GM21825 (cell line): ENCODE measurements at regions not wholly inside any gene's neighbourhood (a gene's known extent, or its start where the extent isn't known, plus 50 kb on each side); places are given as distances from the start of the nearest gene placed in this dataset.
"Not testable (repeated sequence)": the region's sequence is repeated elsewhere in the genome, so short reads cannot be mapped to it uniquely, and the experiment has no call there.

Experiments used
- ATAC-seq: cut with Tn5 transposase; IDR thresholded peaks from one replicate; pipeline ENCODE4 v1.9.1; 2021; ENCODE audit warnings: mild to moderate bottlenecking, moderate library complexity; ENCODE audit not compliant: unreplicated experiment

DNA sequence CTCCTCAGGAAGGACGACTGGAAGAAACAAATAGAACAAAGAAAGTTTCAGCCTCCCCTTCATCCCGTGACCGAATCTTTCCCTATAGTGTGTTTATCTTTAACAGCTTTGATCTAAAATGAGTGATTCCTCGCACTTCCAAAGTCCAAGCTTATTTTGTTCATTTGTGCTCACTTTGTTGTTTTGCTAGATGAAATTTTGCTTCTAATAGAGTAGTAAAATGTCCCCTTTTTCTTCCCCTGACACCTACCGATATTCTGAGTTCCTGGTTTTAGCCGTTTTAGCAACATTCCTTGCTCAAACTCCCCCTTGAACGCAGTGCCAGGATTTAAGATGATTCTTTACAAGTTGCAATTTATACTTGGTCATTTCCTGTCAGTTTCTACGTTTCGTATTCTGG is 204.2 kb downstream of the FGF9 start:
- ATAC-seq = no peak

DNA sequence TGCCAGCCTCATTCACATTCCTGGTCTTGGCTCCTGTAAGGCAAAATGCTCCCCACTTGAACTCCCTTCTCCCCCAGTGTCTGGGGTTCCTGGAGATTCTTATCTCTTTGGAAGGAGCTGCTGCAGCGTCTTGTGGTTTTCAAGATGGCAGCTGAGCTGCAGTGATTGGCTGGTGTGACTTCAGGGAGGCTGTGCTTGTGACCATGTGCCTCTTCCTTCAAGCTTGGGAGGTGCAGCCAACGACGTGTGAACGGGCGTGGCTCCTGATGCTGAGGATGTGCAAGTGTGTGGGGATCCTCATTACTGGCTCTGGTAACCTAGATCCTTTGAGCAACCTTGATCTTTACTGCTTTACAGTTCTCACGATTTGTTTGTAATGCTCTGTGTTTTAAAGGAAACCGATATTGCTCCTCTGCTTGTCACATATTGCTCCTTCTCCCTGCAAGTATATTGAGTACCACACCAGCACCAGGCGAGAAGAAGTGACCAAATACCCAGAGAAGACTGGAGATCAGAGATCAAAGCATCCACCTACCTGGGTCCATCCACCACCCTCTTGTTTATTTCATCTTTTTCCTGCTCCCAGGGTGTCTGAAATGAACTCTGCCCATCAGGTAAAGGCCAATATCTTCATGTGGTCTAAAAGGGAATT is 208.5 kb downstream of the FGF9 start:
- ATAC-seq = no peak

DNA sequence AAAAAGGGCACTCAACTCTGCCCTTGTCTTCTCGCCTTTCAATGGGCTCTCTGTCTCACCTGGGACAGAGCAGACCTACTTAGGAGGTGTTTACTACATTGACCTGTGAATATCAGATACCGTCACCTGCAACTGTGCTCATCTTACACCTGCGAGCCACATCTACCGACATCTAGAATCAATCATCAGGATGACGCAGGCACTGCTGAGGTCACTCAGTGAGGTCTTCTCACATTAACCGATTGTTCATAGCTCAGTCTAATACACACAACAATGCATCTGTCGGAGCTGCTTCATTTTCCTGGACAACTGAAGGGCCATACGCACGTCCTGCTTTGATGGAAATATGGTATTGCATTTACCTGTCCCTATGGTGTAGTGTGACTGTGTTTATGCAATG is 211.9 kb downstream of the FGF9 start:
- no peak for ATAC-seq

DNA sequence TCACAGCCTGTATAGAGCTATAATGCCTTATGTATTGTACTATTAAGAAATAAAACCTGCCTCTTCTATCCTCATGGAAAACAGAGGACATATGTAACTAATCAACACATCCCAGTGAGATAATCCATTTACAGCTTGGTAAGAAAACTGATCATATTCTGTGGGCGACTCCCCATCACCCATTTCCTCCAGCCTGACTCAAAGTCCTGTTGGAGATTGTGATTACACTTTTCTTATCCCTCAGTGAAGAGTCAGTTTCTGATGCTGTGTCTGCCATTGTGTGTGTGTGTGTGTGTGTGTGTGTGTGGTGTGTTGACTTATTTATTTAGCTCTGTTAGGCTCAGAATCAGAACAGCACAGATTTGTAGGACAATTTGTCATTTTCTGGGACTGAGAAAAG is 212.8 kb downstream of the FGF9 start:
- ATAC-seq = no peak

DNA sequence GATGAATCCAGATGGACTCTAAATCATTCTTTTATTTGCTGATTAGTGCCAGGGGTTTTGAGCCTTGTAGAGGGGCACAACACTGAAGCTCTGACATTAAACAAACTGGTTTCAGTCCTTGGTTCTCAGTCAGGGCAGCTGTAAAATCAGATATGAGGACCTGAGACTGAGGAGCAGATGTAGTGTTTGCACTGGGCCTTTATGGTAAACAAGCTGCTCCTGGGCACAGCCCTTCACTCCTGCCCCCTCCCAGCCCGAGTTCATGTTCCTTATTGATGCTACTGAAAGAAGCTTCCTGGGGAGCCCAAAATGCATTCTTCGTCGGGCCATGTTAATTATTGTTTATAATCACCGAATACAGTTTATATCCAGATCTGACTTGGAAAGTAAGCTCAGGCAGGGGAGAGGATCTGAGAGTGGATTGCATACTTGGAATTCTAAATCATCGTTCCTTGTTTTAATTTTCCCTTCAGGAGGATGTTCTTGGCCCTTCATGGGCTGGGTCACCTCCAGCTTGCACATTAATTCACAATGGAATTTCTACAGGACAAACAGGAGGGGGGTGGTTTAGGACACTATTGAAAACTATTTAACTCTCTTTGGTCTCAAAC is 213.5 kb downstream of the FGF9 start:
- no peak for ATAC-seq

DNA sequence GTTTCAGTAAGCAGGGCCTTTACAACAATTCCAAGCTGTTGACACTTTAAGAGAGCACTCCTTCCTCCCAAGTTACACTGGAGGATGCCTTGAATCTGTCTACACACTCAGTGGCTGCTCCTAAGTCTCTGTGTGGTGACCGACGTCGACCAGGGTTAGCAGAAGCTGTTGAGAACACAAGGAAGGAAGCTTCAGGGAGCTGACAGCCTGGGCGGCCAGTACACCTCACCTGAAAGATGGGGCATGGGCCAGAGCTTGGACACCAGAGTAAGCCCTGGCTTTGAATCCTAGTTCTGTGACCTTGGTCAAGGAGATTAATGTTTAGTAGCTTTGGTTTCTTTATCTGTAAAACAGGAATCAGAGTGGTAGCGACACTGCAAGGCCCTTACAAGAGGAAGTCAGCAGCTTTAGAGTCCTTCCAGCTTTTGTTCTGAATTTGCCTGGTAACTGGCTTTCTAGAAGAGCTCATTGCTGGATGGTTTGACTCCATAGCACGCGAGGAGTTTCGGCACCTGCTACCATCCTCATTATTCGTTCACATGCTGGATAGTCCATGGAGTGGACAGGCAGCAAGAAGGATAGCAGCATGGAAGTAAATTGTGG is 214.2 kb downstream of the FGF9 start:
- no peak for ATAC-seq

DNA sequence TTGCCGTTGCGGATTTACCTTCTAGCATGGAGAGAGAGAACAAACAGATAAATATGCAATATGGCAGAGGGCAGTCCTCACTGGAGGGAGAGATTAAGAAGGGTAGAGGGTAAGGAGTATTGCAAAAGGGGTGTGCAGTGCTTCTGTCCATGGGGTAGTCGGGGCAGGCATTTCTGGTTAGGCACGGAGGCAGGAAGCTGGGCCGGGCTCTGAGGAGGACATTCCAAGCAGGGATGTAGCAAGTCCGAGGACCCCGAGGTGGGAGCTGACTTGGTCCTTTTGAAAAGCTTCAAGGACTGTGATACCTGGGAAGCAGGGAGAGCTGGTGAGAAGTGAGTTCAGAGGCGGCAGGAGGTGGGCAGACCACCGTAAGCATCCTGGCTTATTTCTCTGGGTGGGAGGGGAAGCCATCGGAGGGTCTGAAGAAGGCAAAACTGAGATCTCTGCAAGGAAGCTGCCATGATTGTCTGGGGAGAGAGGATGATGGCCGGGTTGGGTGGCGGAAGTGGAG is 214.9 kb downstream of the FGF9 start:
- no peak for ATAC-seq

DNA sequence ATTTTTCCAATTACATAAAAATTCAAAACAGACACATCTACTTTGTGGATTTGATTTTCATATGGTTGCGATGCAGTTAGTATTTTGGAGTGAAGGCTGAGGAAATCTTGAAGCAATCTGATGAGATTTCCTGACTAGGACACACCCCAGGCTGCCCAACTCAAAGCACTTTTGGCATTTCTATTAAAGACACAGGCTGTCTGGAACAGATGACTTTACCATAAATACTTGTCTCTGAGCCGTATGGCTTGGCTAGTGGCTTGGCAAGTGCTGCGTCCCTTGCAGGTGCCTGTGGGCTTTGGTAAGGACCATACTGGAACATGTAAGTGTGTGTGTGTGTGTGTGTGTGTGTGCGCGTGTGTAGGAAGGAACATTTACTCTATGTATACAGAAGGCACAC is 218.8 kb downstream of the FGF9 start:
- ATAC-seq = no peak

DNA sequence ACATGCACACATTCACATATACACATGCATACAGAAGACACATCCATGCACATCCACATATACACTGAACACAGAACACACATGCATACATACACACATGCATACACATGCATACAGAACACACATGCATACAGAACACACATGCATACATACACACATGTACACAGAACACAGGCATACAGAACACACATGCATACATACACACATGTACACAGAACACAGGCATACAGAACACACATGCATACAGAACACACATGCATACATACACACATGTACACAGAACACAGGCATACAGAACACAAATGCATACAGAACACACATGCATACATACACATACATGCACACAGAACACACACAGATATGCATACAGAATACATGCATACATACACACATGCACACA is 219.3 kb downstream of the FGF9 start:
- not testable (repeated sequence) for ATAC-seq

DNA sequence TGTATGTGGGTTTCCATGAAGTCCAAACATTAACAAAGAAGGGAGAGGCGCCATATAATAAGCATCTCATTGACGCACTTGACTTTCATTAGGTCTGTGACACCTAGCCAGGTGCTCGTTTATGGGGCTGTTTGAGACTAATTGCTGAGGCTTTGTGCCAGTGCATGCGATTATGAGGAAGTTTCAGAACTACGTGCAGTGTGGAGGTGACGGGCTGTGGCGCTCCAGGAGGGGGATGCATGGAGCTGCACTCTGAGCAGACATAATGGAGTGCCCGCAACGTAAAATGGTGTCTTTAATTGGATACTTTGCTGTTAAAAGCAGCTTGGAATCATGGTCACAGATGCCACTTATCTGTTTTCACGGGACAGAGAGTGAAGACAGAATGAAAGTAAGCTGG is 223.2 kb downstream of the FGF9 start:
- no peak for ATAC-seq

DNA sequence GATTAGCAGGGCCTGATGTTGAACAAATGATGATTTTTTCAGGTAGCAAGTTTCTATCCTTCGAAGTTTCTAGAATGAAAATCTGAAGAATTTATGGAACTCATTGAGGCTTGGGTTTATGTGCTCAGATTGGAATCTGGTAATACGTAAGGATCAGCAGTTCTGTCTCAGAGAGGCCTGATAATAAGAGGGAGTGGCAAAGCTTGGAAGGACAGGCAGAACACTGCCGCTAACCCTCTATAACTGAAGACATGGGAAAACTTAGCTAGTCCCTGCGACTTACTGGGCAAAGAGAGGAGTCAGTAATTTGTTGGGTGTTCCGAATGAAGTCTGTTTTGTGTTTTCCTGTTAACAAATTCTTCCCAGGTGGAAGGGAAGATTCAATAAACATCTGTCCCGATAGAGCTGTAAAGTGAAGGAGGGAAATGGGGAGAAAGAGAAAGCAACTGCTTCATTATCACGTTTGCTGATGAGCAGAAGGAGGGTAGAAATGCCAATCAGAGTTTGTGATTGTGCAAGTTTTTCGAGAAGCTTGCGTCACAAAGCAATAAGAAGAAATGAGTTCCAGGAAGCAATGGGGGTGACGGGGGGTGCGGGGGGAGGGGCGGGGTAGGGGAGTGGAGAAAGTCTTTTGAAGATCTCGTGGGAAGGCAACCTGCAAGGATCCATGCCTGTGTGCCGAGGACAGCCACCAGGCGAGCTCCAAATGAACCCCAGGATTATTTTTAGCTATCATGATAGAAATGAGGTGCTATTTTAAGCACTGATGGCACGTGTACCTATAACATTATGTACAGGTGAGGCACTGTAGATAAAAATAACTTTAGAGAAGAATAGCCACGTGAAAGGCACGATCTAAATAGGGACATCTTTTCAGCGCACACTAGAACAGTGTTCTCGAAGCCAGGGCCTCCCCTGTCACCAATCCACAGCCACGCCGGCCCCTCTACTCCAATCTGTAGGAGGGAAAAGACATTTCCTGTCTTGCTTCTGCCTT is 224.1 kb downstream of the FGF9 start:
- no peak for ATAC-seq

DNA sequence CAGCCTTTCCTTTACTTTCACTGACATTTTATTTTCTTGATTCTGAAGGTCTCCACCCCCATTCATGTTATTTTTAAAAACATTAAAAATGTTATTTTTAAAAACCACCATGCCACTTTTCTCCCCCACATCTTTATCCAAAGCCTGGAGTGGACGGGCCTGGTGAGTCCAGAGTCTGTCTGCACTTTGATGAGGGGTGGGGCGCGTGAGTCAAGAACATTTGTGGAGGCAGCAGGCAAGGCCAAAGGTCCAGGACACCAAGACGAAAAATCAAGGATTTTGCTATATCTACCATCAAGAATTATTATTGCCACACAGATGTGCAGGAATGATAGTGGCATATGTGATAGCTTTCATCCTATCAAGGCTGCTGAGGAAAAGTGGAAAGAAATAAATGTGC is 224.9 kb downstream of the FGF9 start:
- ATAC-seq = no peak

DNA sequence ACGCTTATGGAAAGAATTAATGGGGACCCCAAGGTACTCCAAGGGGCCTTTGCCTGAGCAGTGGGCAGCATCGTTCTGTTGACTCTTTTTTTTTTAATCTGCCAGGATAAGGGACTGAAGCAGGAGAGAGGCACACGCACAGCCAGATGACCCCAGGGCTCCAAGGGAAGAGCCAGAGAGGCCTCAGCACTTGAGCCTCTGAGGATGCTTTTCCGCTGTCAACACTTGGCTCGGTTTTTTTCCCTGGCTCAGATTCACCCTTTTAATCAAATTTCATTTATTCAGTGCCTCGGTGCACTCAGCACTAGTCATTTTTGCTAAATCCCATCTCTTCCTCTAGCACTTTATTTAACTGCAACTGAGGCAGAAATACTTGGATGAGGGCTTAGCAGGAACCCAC is 226.3 kb downstream of the FGF9 start:
- ATAC-seq = no peak

DNA sequence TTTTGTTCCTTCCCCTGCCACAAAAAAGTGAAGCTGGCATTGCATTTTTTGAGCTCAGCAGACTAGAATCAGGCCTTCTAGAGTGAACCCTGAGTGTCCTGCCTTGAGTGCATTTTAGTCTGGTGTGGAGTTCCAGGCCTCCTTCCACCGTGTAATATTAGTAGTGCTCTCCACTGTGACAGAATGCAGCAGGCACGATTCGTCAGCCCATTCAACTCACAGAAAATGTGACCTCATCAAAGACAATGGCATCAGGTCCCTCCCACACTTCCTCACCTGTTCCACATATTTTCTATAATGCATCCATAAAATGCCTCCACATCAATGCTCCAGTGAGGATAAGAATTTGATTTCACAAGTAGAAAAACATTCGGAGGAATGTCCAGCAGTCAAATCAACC is 227.6 kb downstream of the FGF9 start:
- ATAC-seq = no peak

DNA sequence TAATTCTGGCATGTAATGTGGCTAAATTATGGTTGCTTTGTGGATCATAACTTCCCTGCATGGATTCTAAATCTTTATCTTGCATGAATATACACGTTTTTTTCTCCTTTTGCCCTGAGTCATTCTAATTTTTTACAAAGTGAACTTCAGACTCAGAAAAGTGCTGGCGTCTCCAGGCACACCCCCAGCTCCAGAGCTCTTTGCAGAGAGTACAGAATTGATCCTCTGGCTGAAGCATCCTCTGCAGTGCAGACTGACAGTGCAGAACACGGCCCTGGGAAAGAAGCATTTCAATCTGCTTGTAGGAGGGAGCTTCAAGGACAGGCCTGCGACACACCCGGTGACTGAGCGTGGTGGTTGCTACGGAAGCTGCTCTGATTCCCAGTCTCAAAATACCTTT is 228.1 kb downstream of the FGF9 start:
- no peak for ATAC-seq

DNA sequence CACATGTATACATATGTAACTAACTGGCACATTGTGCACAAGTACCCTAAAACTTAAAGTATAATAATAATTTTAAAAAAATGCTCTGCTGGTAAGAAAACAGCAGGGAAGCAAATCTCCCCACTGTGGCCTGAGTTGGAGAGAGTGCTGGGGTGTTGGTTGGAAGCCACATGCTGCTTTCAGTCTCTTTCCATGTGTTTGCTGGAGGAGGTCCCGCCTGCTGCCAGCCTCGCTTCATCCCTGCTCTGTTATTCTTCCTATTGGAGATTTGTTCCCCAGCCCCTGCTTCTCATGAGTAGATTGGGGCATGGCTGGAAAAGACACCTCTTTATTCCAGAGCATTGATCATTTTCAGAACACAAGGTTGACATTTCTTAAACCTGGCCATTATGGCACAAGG is 230.5 kb downstream of the FGF9 start:
- no peak for ATAC-seq

DNA sequence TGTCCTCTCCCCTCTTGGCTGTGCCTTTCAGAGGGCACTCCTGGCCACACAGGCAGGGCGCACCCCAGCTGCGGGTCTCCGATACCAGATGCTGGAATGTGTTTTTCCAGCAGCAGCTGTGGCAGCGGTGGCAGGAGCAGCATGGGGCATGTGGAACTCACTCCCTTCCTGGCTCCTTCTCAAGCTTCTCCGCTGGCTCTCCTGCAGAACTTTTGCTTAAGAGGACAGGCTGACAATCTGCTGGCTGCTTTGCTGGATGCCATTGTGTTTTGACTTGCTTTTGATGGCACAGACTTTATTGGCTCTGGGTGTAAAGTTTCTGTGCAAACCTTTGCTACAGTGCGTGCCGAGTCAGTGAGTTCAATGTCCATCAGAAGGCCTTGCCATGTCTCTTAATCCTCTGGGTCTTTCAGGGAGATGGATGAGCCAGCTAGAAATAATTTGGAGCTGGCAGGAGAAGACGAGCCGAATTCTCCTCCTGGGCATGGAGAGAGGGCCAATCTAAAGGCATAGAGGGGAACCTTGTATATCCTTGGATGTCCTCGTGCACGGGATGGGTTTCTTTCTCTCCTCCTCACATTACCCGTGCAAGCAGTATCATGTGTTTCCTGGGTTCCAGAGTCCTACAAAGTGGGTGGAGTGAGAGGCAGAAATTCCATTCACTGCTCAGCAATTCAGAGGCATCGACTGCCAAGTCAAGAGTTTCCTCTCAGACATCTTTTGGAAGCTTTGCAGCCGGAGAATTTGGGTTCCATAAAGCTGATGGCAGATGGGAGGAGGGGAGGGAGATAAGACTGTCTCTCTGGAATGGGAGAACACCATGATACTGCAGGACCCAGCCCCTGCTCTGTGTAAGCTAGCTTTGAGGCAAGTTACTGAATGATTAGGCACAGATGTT is 231.2 kb downstream of the FGF9 start:
- ATAC-seq = no peak

DNA sequence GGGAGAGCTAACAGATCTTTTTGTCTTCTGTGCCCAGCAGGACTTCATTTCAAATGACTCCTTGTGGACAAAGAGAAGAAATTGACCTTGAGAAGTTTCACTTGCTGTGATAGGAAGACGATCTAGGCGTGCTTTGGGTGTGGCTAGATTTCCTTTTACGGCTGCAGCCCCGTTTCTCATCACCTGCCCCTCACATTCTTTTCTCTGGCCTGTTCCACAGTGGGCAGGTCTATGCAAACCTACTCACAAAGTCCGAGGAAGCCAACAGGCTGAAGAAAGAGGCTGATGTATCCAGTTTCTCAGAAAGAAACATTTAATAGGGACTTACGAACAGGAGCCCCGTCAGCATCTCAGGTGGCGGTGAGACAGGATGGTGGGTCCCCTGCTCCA is 231.8 kb downstream of the FGF9 start:
- ATAC-seq = no peak

DNA sequence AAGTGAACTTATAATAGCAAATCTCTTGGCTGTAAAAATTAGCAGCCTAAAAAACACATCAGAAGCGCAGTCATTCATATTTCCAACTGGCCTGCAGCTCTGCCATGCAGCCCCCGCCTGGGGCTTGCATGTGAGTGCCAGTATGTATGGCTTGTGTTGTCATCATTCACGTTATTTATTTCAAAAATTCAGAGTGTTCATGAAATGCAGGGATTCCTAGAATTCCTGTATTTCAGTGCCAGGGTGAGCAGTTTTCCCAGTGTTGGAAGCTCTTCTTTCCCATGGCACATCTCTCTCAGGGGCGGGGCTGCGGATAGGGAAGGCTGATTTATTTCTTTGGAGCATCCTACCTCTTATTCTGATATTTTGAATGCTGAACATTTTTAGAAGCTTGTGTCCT is 234.6 kb downstream of the FGF9 start:
- no peak for ATAC-seq

DNA sequence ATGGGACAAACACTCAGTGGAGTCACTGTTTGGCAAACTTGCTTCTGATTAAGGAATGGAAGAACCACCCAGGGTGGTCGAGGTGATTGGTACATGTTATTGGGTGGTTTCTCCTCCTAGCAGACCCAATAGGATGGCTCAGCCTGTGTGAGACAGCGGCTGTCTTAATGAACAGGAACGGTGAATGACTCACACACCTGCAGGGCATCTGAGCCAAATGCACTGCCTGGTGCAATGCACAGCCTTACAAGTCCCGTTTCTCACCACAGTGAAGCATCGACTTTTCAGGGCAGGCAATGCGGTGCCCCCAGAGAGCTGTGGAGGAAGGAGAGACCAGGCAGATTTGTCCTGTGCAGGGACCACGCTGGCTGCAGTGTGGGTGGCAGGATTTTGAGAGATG is 238.5 kb downstream of the FGF9 start:
- ATAC-seq = no peak
